HUES48 (cell line): ENCODE measurements at regions not wholly inside any gene's neighbourhood (a gene's known extent, or its start where the extent isn't known, plus 50 kb on each side); places are given as distances from the start of the nearest gene placed in this dataset.

ENCODE experiments used
- H3K27ac ChIP-seq: one replicate; pipeline ENCODE4 v1.7.0; 2013; ENCODE audit warnings: low read depth, low read length, inconsistent platforms
- H3K27me3 ChIP-seq: 2 replicates; pipeline ENCODE4 v1.6.1; 2013; ENCODE audit warnings: mild to moderate bottlenecking, low read length; ENCODE audit not compliant: control insufficient read depth, insufficient read depth
- H3K36me3 ChIP-seq: 2 replicates; pipeline ENCODE4 v1.6.1; 2013; ENCODE audit warnings: low read length; ENCODE audit not compliant: control insufficient read depth, insufficient read depth
- H3K4me1 ChIP-seq: 2 replicates; pipeline ENCODE4 v1.6.1; 2013; ENCODE audit warnings: mild to moderate bottlenecking, low read length; ENCODE audit not compliant: control insufficient read depth, insufficient read depth
- H3K4me3 ChIP-seq: 2 replicates; pipeline ENCODE4 v1.5.1; 2013; ENCODE audit warnings: mild to moderate bottlenecking, low read depth, low read length
- H3K9ac ChIP-seq: 2 replicates; pipeline ENCODE4 v1.6.1; 2013; ENCODE audit warnings: mild to moderate bottlenecking, low read depth, low read length, moderate library complexity
- H3K9me3 ChIP-seq: 2 replicates; pipeline ENCODE4 v1.6.1; 2013; ENCODE audit warnings: low read length; ENCODE audit not compliant: control insufficient read depth, insufficient read depth

DNA sequence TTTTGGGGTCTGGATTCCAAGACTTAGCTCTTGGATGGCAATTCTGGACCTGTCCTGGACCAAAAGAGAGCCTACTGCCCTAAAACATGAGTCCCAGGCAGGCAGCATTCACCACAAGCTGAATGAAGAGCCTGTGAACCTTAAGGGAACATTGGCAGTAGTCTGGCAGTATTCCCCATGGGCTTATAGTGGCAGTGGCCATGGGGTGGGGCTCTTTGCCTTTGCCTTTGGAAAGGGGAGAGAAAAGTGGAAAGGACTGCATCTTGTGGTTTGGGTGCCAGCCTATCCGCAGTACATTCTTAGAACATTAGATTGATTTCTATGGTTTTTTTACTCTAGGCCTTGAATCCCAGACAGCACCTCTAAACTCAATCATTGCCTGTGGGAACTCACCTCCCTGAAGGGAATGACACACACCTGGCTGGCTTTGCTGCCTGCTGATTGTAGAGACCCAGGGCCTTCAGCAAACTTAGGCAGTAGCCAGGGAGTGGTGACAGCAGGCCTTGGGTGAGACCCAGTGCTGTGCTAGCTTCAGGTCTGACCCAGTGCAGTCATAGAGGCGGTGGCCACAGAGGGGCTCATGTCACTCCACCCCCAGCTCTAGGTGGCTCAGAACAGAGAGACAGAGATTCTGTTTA lies 216.3 kb downstream of the CETN3 start:
- H3K27ac ChIP-seq: no peak overlapping the region
- H3K4me1 ChIP-seq: no peaks in the 10 kb centered on the region
- H3K27me3 ChIP-seq: no peaks in the 10 kb centered on the region
- H3K9ac ChIP-seq: no peak overlapping the region
- H3K9me3 ChIP-seq: no peaks in the 10 kb centered on the region
- no peak overlapping the region for H3K4me3 ChIP-seq
- H3K36me3 ChIP-seq: no peaks in the 10 kb centered on the region

DNA sequence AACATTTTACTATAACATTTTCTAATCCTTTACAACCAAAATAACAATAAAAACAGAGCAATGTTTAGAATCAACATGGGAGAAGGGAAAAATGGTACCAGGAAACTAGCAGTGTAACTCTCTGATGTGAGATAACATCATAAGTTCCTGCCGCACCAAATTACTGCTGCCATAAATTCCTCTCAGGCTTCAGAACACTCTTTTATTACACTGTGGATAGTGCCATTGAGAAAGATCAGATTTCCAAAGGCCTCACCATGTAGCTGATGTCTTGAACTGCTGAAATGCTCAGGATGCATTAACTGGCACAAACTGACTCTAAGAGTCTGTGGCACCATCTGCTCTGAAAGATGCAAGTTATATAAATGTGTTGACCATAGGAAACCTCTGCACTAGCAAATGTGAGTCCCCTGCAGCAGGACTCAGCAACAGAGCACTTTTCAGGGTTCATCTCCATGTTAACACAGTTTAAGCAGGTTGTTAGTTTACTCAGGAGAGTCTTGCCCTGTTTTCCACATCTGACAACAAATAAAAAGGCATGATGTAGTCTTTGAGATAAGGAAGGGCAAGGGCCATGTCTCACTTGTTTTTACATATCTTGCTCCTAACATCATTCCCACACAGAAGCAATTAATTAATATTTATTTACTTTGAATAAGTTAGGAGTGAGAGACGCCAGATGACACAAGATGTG lies 218.1 kb downstream of the CETN3 start:
- Histone ChIP-seq H3K27me3 (no peaks in the 10 kb centered on the region), H3K4me3 (no peak overlapping the region), H3K9me3 (no peaks in the 10 kb centered on the region), H3K27ac (no peak overlapping the region), H3K4me1 (no peaks in the 10 kb centered on the region), H3K9ac (no peak overlapping the region), H3K36me3 (no peaks in the 10 kb centered on the region)

DNA sequence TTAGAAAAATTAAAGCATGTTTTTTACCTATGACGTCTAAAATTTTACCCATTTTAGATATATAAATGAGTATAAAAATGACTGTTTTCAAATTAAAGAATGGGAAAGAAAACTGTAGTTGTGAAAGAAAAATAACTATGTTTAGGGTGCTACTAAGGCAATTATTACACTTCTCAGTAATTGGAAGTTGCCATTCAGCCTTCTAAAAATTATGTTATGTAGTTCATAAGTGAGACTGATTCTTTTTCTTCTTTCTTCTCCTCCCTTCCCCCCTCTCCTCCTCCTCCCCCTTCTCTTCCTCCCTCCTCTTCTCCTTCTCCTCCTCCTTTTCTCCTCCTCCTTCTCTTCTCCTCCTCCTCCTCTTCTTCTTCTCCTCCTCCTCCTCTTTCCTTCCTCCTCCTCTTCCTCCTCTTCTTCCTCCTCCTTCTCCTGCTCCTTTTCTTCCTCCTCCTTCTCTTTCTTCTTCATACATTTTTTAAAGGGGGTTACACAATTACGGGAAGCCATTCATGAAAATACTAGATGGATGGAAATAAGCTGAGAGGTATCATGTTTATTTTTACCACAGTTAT lies 223.6 kb downstream of the CETN3 start:
- H3K4me1 ChIP-seq: no peaks in the 10 kb centered on the region
- H3K4me3 ChIP-seq: no peak overlapping the region
- no peak overlapping the region for H3K27ac ChIP-seq
- no peak overlapping the region for H3K9ac ChIP-seq
- H3K36me3 ChIP-seq: no peaks in the 10 kb centered on the region
- no peaks in the 10 kb centered on the region for H3K27me3 ChIP-seq
- no peaks in the 10 kb centered on the region for H3K9me3 ChIP-seq

DNA sequence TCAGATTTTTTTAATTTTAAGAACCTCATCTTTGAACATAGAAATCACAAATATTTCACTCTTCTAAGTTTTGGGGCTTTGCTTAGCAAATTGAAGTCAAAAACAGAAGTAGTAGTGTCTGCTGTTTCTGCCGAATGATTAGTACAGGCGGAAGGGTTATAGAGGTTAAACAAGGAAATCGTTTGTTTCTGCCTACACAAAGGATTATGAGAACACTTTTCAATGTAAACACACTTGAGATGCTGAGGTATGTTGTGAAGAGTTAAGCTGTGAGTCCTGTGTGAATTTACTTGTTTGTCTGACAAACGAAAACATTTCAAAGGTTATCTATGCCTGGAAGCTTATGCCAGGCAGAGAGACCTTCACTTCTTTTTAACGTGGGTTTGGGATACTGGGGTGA lies 224.8 kb downstream of the CETN3 start:
- H3K9me3 ChIP-seq: no peaks in the 10 kb centered on the region
- no peaks in the 10 kb centered on the region for H3K36me3 ChIP-seq
- no peaks in the 10 kb centered on the region for H3K4me1 ChIP-seq
- H3K27me3 ChIP-seq: no peaks in the 10 kb centered on the region
- no peak overlapping the region for H3K4me3 ChIP-seq
- no peak overlapping the region for H3K9ac ChIP-seq
- no peak overlapping the region for H3K27ac ChIP-seq

DNA sequence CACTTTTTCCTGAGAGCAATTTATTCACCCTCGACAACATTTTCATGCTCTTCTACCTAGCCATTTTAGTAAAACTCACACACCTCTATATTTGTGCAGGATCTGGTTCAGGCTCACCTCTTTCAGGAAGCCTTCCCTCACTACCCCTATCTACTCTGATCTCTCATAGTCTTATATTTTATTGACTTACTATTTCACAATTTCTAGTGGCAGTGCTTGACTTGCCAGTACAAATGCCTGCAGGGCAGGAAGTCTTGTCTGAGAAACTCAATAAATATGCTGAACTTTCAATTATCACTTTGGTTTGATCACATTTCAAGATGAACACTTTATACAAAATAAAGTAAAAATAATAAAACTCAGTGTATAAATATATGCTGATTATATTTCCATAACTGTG lies 226.8 kb downstream of the CETN3 start:
- Histone ChIP-seq H3K4me3 (no peak overlapping the region), H3K27me3 (no peaks in the 10 kb centered on the region), H3K36me3 (no peaks in the 10 kb centered on the region), H3K4me1 (no peaks in the 10 kb centered on the region), H3K9me3 (no peaks in the 10 kb centered on the region), H3K9ac (no peak overlapping the region), H3K27ac (no peak overlapping the region)

DNA sequence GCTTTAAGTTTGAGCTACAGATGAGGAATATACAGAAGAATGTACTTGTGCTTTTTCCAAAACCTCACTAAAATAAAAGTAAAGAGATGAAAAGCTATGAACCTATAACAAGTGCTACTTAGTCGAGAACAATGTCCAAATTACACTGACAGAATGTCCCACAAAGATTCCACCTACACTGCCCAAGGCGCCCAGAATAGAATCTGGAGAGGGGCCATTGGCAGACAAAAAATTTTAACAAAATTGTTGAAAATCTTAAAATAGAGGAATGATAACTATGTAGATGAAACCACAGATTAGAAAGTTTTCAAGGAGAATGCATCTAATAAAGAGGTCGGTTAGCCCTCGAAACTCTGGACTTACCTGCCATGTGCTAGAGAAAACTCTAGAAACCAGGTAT lies 235.3 kb downstream of the CETN3 start:
- Histone ChIP-seq H3K27me3 (no peaks in the 10 kb centered on the region), H3K9me3 (no peaks in the 10 kb centered on the region), H3K9ac (no peak overlapping the region), H3K27ac (no peak overlapping the region), H3K4me3 (no peak overlapping the region), H3K4me1 (no peaks in the 10 kb centered on the region), H3K36me3 (no peaks in the 10 kb centered on the region)

DNA sequence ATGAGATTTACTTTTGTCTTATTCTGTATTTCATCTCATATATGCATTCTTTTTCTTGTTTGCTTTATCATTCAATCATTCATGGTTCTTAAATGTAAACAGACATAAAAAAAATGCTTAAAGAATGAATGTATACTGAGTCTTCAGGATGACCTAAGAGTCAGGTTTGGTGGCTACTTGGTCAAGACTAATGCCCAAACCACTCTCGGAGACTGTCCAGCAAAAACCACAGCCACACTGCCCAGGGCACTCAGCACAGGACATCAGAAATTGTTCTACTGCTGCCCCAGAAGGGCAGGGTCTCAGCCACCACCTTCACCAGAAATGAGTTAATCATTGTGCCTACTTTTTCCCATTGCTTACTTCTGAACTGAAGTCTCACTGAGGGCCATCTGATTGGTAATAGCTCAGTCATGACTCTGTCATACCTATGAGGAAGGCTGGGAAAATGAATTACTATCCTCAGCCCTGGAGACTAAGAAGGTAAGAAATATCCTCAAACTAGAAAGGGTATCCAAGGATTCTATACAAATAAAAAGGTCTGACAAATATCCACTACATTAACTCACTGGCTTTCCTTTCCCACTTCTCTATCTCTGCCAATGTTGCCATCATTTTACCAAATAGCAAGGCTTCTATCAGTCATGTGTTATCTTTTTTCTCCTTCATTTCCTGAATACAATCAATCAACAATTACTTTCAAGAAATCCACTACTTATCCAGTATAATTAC lies 236.1 kb downstream of the CETN3 start:
- H3K27ac ChIP-seq: no peak overlapping the region
- no peaks in the 10 kb centered on the region for H3K4me1 ChIP-seq
- no peak overlapping the region for H3K4me3 ChIP-seq
- no peaks in the 10 kb centered on the region for H3K27me3 ChIP-seq
- H3K9me3 ChIP-seq: no peaks in the 10 kb centered on the region
- no peaks in the 10 kb centered on the region for H3K36me3 ChIP-seq
- no peak overlapping the region for H3K9ac ChIP-seq

DNA sequence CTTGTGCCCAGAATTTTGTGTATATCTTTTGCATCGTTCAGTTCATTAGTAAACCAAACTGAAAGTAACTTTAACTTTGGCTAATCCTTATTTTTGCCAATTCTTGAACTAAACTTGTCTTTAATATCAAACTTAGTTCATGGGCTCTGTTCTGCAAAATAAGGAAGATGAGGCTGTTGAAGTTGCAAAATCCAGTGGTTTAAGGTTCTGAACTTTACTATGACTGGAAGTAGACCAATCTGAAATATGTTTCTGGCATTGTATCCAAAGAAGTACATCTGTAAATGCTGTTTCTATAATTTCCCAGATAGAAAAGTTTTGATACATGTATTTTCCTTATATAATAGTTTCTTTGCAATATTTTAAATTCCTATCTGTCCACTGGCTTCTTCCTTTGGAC lies 238.1 kb downstream of the CETN3 start:
- no peak overlapping the region for H3K27ac ChIP-seq
- H3K36me3 ChIP-seq: no peaks in the 10 kb centered on the region
- no peaks in the 10 kb centered on the region for H3K27me3 ChIP-seq
- H3K4me1 ChIP-seq: no peaks in the 10 kb centered on the region
- no peak overlapping the region for H3K9ac ChIP-seq
- H3K9me3 ChIP-seq: no peaks in the 10 kb centered on the region
- H3K4me3 ChIP-seq: no peak overlapping the region

DNA sequence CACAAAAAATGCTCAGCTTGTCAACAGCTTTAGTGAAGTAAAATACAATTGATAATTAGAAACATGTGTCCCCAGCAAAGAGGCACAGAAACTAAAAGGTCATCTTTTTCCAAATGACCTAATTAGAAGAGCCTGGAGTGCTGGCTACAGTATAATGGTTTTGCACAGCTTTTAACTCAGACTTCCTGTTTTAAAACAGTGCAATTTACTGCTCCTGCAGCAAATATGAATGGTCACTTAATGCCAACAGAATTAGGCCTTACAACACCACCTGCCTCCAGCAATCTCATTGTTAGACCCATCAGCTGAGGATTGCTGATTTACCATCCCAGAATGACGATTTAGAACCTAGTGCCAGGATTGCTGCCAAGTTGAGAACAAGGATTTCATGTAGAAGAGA lies 239.3 kb downstream of the CETN3 start:
- Histone ChIP-seq H3K4me3 (no peak overlapping the region), H3K36me3 (no peaks in the 10 kb centered on the region), H3K9ac (no peak overlapping the region), H3K9me3 (no peaks in the 10 kb centered on the region), H3K27ac (no peak overlapping the region), H3K27me3 (no peaks in the 10 kb centered on the region), H3K4me1 (no peaks in the 10 kb centered on the region)

DNA sequence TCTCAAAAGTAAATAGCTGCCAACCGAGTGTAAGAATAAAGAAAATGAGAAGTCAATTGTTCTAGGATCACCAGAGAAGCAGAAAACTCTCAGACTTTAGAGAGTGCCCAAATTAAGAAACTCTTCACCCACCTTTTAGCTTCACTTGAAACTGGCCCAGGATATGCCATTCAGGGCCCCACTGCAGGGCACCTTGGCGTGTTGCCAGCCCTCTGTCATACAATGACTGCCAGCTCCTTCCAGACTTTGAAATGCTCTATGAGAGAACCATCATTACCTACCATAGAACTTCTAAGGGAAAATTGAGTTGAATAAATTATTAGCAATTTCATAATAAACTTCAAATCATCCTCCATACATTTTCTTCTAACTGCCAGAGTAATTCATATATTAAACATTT lies 240.5 kb downstream of the CETN3 start:
- no peaks in the 10 kb centered on the region for H3K27me3 ChIP-seq
- H3K9ac ChIP-seq: no peak overlapping the region
- H3K9me3 ChIP-seq: no peaks in the 10 kb centered on the region
- no peaks in the 10 kb centered on the region for H3K36me3 ChIP-seq
- no peak overlapping the region for H3K4me3 ChIP-seq
- no peaks in the 10 kb centered on the region; the same call in 1 of the 2 replicates for H3K4me1 ChIP-seq
- no peak overlapping the region for H3K27ac ChIP-seq

DNA sequence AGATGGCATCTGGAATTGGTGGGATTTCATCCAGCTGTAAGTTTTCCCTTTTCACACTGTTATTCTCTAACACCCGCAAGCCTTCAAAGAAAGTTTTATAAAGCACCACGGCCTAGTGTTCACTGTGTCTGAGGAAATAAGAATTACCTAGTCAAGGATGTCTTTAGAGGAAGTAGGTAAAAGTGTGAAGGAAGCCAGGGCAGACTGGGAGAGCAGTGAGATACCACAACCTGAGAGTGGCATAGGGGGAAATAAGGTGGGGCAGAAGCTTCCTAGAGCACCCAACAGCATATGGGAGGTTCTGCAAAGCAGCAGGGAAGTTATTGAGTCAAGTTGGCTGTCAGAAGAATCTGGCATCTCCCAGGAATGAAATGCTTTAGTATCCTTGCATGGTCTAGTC lies 241.2 kb downstream of the CETN3 start:
- Histone ChIP-seq H3K4me3 (no peak overlapping the region), H3K9me3 (no peaks in the 10 kb centered on the region), H3K9ac (no peak overlapping the region), H3K36me3 (no peaks in the 10 kb centered on the region), H3K27me3 (no peaks in the 10 kb centered on the region), H3K4me1 (peaks cover 7% of the 10 kb centered on the region), H3K27ac (no peak overlapping the region)
